GM21515 (cell line): ENCODE measurements at regions not wholly inside any gene's neighbourhood (a gene's known extent, or its start where the extent isn't known, plus 50 kb on each side); places are given as distances from the start of the nearest gene placed in this dataset.

Experiments used
- ATAC-seq: cut with Tn5 transposase; IDR thresholded peaks from one replicate; pipeline ENCODE4 v1.9.1; 2021; ENCODE audit not compliant: unreplicated experiment

GRCh38 chr4:149927514-149927913, 111.9 kb upstream of the IQCM start:
- no peak for ATAC-seq

- ATAC-seq: no peak
These were observed 112.9 kb upstream of the IQCM start for GRCh38 chr4:149928507-149928906.

GRCh38 chr4:149931431-149931830, 115.8 kb upstream of the IQCM start:
- ATAC-seq: no peak

- ATAC-seq: no peak
These were observed 116.5 kb upstream of the IQCM start for GRCh38 chr4:149932188-149932587.

- ATAC-seq: no peak
These were observed 117.5 kb upstream of the IQCM start for GRCh38 chr4:149933120-149933519.

- ATAC-seq: no peak
These were observed 118.2 kb upstream of the IQCM start for GRCh38 chr4:149933883-149934282.

- no peak for ATAC-seq
These were observed 128.9 kb upstream of the DCLK2 start for GRCh38 chr4:149949381-149949780.

GRCh38 chr4:149951152-149951900, 126.9 kb upstream of the DCLK2 start:
- no peak for ATAC-seq

- no peak for ATAC-seq
These were observed 126.1 kb upstream of the DCLK2 start for GRCh38 chr4:149952101-149952500.

GRCh38 chr4:149952716-149953115, 125.5 kb upstream of the DCLK2 start:
- ATAC-seq: no peak

GRCh38 chr4:149955780-149956390, 122.4 kb upstream of the DCLK2 start:
- no peak for ATAC-seq

- no peak for ATAC-seq
These were observed 121.6 kb upstream of the DCLK2 start for GRCh38 chr4:149956678-149957077.

GRCh38 chr4:149961876-149962597, 116.2 kb upstream of the DCLK2 start:
- no peak for ATAC-seq

GRCh38 chr4:149964001-149964796, 114.0 kb upstream of the DCLK2 start:
- no peak for ATAC-seq

GRCh38 chr4:149965206-149965605, 113.0 kb upstream of the DCLK2 start:
- no peak for ATAC-seq

- ATAC-seq: no peak
These were observed 105.8 kb upstream of the DCLK2 start for GRCh38 chr4:149972407-149972806.

- ATAC-seq: no peak
These were observed 105.1 kb upstream of the DCLK2 start for GRCh38 chr4:149973181-149973580.

- no peak for ATAC-seq
These were observed 103.1 kb upstream of the DCLK2 start for GRCh38 chr4:149975172-149975571.

GRCh38 chr4:149980121-149980682, 98.0 kb upstream of the DCLK2 start:
- ATAC-seq: no peak

- ATAC-seq: peak; percentile 88
These were observed 97.3 kb upstream of the DCLK2 start for GRCh38 chr4:149980941-149981340.

- no peak for ATAC-seq
These were observed 94.8 kb upstream of the DCLK2 start for GRCh38 chr4:149983401-149983800.
